Posterior cingulate gyrus (tissue), 11 donors: ENCODE measurements at regions not wholly inside any gene's neighbourhood (a gene's known extent, or its start where the extent isn't known, plus 50 kb on each side); places are given as distances from the start of the nearest gene placed in this dataset.

Experiments
- DNase-seq, 10 donors: peaks; one replicate each; pipeline versions ENCODE4 v3.0.0 to v3.0.0-alpha.2; 2020 to 2021; ENCODE audit warnings: mixed read lengths in 3 of 10
- intact Hi-C: fragments of 100-400 bp; cut with DNase I; formaldehyde crosslinking; loops from one replicate; pipeline ENCODE4 v1.15.1; 2023

DNA sequence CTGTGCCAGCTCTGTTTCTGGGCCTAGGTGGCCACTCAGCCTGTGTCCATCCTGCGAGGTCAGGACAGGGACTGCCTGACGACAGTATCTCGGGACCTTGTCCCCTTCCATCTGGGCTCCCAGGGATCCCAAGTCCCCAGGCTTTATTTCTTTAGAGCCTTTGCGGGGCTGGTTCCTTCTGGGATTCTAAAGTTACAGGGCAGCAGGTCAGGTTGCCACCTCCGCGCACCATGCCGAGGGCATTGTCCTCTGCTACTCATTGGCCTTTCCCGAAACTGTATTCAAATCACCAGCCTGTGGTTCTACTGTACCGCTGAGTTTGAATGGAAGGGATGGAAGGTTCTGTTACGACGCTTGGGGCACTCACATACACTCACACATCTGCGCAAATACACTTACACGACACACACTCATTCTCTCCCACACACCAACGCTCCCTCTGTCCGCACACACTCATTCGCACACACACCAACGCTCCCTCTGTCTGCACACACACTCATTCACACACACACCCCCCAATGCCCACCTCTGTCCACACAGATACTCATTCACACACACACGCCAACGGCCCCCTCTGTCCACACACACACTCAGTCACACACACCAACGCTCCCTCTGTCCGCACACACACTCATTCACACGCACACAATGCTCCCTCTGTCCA is 59.8 kb upstream of the THBS2 start:
- intact Hi-C loops, result no loop called here

GRCh38 chr6:169312658-169313346 is 59.2 kb upstream of the THBS2 start:
- intact Hi-C loops, result no loop called here
- DNase-seq, result no peak

More for the DNA sequence above, 59.8 kb upstream of the THBS2 start:
- DNase-seq, result no peak

DNA sequence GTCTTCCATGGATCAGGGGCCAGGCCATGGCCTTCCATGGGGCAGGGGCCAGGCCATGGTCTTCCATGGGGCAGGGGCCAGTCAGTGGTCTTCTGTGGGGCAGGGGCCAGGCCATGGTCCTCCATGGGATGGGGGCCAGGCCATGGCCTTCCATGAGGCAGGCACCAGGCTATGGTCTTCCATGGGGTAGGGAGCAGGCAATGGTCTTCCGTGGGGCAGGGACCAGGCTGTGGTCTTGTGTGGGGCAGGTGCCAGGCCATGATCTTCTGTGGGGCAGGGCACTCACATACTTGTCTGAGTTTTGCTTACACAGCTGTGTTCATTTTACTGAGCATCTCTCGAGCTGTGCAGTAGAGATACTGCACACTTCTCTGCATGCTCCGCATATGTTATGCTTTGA is 57.3 kb upstream of the THBS2 start:
- intact Hi-C loops, result no loop called here
- no peak for DNase-seq
